ENCODE measurements at regions not wholly inside any gene's neighbourhood (a gene's known extent, or its start where the extent isn't known, plus 50 kb on each side); places are given as distances from the start of the nearest gene placed in this dataset.

DNA sequence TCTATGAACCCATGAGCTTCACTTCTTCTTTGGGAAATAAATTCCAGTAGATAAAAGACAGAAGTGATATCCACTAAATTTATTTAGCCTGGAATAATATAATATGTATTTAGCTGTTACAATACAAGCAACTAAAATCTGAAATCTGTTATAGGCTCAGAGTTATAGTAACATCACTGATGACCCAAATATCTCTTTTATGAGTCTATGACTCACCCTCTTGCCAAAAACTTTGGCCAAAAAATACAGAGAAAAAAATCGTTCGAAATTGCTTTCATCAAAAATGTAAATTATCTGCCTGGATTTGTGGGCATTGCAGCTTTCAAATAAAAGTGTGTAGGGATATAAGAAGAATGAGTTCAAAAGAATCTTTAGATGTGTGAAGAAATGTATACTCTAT, 89.4 kb upstream of the DKK2 start:
- Histone ChIP-seq H2AFZ (no peak overlapping the region), H3K36me3 (ENCODE audit: control insufficient read depth, insufficient read depth, low read length) (no peaks in the 10 kb centered on the region), H3K9me3 (ENCODE audit: control insufficient read depth, low read length) (no peaks in the 10 kb centered on the region), H3K4me3 (ENCODE audit: low read depth, low read length) (no peak overlapping the region), H3K27me3 (ENCODE audit: control insufficient read depth, insufficient read depth, low read length) (no peaks in the 10 kb centered on the region), H3K79me2 (no peaks in the 10 kb centered on the region), H3K4me2 (ENCODE audit: low read length) (no peak overlapping the region), H3K9ac (no peak overlapping the region), H3K4me1 (no peaks in the 10 kb centered on the region), H3K27ac (no peak overlapping the region)
- TF ChIP-seq, protein P1, sequence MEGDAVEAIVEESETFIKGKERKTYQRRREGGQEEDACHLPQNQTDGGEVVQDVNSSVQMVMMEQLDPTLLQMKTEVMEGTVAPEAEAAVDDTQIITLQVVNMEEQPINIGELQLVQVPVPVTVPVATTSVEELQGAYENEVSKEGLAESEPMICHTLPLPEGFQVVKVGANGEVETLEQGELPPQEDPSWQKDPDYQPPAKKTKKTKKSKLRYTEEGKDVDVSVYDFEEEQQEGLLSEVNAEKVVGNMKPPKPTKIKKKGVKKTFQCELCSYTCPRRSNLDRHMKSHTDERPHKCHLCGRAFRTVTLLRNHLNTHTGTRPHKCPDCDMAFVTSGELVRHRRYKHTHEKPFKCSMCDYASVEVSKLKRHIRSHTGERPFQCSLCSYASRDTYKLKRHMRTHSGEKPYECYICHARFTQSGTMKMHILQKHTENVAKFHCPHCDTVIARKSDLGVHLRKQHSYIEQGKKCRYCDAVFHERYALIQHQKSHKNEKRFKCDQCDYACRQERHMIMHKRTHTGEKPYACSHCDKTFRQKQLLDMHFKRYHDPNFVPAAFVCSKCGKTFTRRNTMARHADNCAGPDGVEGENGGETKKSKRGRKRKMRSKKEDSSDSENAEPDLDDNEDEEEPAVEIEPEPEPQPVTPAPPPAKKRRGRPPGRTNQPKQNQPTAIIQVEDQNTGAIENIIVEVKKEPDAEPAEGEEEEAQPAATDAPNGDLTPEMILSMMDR (IDR thresholded peaks at IDR 0.05) = no peak

DNA sequence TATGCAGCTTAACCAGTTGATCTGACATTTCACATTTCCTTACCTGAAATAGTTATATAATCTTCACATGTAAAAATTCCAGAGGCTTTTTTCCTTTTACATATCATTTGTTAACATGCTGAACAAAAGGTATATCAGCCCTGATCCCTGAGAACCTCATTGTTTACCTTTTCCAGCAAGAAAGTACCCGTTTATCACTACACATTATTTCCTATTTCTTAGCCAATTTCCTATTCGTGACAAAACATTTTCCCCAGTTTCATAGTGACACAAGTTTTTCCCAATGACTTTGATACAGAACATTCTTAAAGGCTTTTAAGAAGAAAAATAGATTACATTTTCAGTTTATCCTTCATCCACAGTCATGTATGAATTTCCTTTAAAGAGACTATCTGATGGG, 86.6 kb upstream of the DKK2 start:
- Histone ChIP-seq H3K79me2 (no peaks in the 10 kb centered on the region), H3K4me2 (ENCODE audit: low read length) (no peak overlapping the region), H3K36me3 (ENCODE audit: control insufficient read depth, insufficient read depth, low read length) (no peaks in the 10 kb centered on the region), H3K4me1 (no peaks in the 10 kb centered on the region), H3K27me3 (ENCODE audit: control insufficient read depth, insufficient read depth, low read length) (no peaks in the 10 kb centered on the region), H3K4me3 (ENCODE audit: low read depth, low read length) (no peak overlapping the region), H3K27ac (no peak overlapping the region), H2AFZ (no peak overlapping the region), H3K9ac (no peak overlapping the region), H3K9me3 (ENCODE audit: control insufficient read depth, low read length) (no peaks in the 10 kb centered on the region)
- TF ChIP-seq, protein P1 (IDR thresholded peaks at IDR 0.05) = no peak

DNA sequence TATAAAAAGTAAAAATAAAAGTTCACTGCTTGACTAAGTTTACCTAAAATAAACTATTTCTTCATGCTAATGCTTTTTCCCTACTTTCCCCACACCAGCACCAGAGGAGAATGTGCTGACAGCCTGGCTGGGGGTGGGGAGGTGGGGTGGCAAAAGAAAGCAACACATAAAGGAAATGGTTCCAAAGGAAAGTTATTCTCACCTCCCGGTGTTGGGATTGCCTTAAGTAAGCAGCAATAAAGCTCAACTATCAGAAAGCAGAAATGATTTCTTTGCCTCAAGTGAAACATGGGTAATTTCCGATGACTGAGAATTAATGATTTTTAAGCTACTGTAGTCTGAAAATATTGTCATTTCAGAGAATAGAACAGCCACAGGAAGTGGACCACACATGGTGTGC, 84.5 kb upstream of the DKK2 start:
- no peak overlapping the region for H2AFZ ChIP-seq
- no peak overlapping the region for H3K9ac ChIP-seq
- H3K4me3 ChIP-seq (ENCODE audit: low read depth, low read length) = no peak overlapping the region
- H3K36me3 ChIP-seq (ENCODE audit: control insufficient read depth, insufficient read depth, low read length) = no peaks in the 10 kb centered on the region
- H3K27ac ChIP-seq = no peak overlapping the region
- TF ChIP-seq, protein P1 (IDR thresholded peaks at IDR 0.05) = no peak
- H3K27me3 ChIP-seq (ENCODE audit: control insufficient read depth, insufficient read depth, low read length) = no peaks in the 10 kb centered on the region
- H3K79me2 ChIP-seq = no peaks in the 10 kb centered on the region
- no peaks in the 10 kb centered on the region for H3K4me1 ChIP-seq
- H3K4me2 ChIP-seq (ENCODE audit: low read length) = no peak overlapping the region
- no peaks in the 10 kb centered on the region for H3K9me3 ChIP-seq (ENCODE audit: control insufficient read depth, low read length)

DNA sequence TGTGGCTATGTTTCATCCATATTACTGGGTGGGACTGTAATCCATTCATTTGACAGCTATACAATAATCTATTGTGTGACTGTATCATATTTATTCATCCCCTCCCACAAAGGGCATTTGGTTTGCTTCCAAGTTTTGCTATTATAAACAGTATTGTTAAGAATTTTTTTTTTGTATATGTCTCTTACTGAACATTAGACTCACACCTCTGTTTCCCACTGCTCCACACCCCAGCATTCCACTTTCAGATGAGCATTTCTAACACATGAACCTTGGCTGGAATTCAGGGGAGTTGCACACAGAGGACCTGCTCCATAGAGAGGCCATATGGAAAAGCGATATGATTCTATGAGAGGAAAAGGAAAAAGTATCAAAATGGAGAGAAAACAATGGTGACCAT, 81.6 kb upstream of the DKK2 start:
- H3K27me3 ChIP-seq (ENCODE audit: control insufficient read depth, insufficient read depth, low read length) = no peaks in the 10 kb centered on the region
- H3K4me1 ChIP-seq = no peaks in the 10 kb centered on the region
- H3K9me3 ChIP-seq (ENCODE audit: control insufficient read depth, low read length) = no peaks in the 10 kb centered on the region
- TF ChIP-seq, protein P1 (IDR thresholded peaks at IDR 0.05) = no peak
- no peak overlapping the region for H3K4me2 ChIP-seq (ENCODE audit: low read length)
- no peaks in the 10 kb centered on the region for H3K79me2 ChIP-seq
- H2AFZ ChIP-seq = no peak overlapping the region
- H3K27ac ChIP-seq = no peak overlapping the region
- H3K9ac ChIP-seq = no peak overlapping the region
- H3K4me3 ChIP-seq (ENCODE audit: low read depth, low read length) = no peak overlapping the region
- H3K36me3 ChIP-seq (ENCODE audit: control insufficient read depth, insufficient read depth, low read length) = no peaks in the 10 kb centered on the region

DNA sequence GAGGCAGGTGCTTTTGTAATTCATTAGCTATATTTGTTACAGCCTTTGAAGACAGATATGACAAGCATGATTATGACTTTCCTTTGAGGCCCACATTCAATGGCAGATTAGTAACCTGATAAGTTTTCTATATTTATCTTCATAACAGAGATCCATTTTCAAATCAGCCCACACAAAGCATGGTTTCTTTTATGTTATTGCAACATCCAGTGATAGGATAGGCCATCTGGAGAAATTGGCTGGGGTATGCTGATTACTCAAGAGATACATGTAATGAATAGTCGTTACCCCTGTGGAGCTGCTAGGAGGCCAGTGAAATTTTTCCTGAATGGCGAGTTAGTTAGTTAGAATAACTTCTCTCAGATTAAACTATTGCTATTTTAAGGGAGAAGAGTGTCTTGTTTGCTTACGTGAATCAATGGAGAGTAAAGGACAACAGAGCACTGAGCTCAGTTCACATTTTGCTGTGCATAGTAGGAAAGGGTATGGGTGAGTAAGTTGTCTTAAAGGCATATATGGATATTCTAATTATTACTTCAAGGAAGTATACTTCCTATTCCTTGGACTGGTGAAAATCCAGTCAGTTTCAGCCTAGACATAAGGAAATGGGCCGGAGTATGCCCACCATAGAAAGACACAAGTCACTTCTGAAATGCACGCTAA, 79.2 kb upstream of the DKK2 start:
- Histone ChIP-seq H3K27ac (no peak overlapping the region), H3K79me2 (no peaks in the 10 kb centered on the region), H3K9ac (no peak overlapping the region), H3K4me1 (no peaks in the 10 kb centered on the region), H3K4me3 (ENCODE audit: low read depth, low read length) (no peak overlapping the region), H3K4me2 (ENCODE audit: low read length) (no peak overlapping the region), H3K36me3 (ENCODE audit: control insufficient read depth, insufficient read depth, low read length) (no peaks in the 10 kb centered on the region), H3K9me3 (ENCODE audit: control insufficient read depth, low read length) (no peaks in the 10 kb centered on the region), H3K27me3 (ENCODE audit: control insufficient read depth, insufficient read depth, low read length) (no peaks in the 10 kb centered on the region), H2AFZ (no peak overlapping the region)
- TF ChIP-seq, protein P1 (IDR thresholded peaks at IDR 0.05) = no peak

All from parathyroid adenoma (tissue), 2 donors.